ENCODE measurements at regions not wholly inside any gene's neighbourhood (a gene's known extent, or its start where the extent isn't known, plus 50 kb on each side); places are given as distances from the start of the nearest gene placed in this dataset.

DNA sequence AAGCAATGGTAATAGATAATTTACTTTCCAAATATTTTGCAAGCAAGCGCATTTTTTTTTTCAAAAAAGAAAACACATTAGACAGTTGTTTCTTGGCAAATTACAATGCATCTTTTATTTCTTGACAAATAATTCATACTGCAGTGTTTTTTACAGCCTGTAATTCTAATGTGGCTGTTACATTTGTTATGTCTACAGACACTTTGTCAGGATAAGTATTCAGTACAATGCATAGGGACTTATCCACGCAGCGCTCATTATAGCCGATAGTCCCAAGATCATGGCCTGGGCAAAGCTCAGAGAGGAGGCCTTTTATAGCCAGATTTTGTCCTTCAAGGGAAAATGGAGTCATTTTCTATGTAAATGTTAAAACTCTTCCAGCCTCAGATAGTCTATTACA lies 123.0 kb upstream of the FANCL start:
- Histone ChIP-seq H3K36me3 (no peaks in the 10 kb centered on the region), H3K27me3 (ENCODE audit: low read depth) (no peaks in the 10 kb centered on the region), H3K4me1 (no peaks in the 10 kb centered on the region), H3K4me3 (no peak overlapping the region), H3K9me3 (no peaks in the 10 kb centered on the region), H3K27ac (no peak overlapping the region)
- TF ChIP-seq, protein P1, sequence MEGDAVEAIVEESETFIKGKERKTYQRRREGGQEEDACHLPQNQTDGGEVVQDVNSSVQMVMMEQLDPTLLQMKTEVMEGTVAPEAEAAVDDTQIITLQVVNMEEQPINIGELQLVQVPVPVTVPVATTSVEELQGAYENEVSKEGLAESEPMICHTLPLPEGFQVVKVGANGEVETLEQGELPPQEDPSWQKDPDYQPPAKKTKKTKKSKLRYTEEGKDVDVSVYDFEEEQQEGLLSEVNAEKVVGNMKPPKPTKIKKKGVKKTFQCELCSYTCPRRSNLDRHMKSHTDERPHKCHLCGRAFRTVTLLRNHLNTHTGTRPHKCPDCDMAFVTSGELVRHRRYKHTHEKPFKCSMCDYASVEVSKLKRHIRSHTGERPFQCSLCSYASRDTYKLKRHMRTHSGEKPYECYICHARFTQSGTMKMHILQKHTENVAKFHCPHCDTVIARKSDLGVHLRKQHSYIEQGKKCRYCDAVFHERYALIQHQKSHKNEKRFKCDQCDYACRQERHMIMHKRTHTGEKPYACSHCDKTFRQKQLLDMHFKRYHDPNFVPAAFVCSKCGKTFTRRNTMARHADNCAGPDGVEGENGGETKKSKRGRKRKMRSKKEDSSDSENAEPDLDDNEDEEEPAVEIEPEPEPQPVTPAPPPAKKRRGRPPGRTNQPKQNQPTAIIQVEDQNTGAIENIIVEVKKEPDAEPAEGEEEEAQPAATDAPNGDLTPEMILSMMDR (IDR thresholded peaks at IDR 0.05), result no peak
- DNase-seq (no peak), ATAC-seq (no peak)
- intact Hi-C loops (cut with DNase I), result no loop called here

DNA sequence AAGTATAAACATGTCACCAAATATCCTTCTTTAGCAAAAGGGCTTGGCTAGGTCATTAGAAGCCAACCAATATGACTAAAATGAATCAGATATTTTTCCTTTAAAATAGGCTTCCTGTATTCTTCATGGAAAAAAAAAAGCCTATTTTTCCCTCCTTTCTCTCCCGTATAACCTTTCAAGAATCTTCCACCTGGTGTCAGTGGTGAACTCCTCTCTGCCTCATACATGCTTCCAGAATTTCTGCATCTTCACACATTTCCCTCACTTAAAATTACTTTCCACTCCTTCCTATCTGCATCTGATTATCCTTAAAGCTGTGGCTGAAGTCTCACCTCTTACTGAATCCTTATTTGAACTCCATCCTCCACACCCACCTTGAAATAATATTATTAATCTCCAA lies 116.9 kb upstream of the FANCL start:
- Histone ChIP-seq H3K27ac (no peak overlapping the region), H3K27me3 (ENCODE audit: low read depth) (no peaks in the 10 kb centered on the region), H3K36me3 (no peaks in the 10 kb centered on the region), H3K4me1 (no peaks in the 10 kb centered on the region), H3K9me3 (no peaks in the 10 kb centered on the region), H3K4me3 (no peak overlapping the region)
- TF ChIP-seq, protein P1 (IDR thresholded peaks at IDR 0.05), result no peak
- intact Hi-C loops (cut with DNase I), result no loop called here
- ATAC-seq (no peak), DNase-seq (no peak)

DNA sequence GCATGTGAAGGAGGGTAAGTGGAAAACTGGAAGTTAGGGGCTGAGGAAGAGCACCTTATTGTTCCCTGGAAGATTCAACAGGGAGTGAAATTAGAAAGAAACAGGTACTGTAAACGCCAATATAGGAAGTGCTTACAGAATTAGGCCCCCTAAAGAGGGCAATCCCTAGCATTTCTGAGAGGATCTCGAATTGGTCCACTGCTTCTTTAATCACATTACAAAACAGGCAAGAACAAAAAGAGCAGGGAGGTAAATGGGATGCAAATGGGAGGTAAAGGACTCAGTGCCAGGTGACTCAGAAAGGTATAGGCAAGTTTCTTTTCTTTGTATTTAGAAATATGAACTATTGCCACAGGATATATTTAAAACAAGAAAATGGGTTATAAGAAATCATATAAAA lies 116.4 kb upstream of the FANCL start:
- ATAC-seq, result no peak
- no peaks in the 10 kb centered on the region for H3K27me3 ChIP-seq (ENCODE audit: low read depth)
- TF ChIP-seq, protein P1 (IDR thresholded peaks at IDR 0.05), result no peak
- no peaks in the 10 kb centered on the region for H3K36me3 ChIP-seq
- no peak for DNase-seq
- no peak overlapping the region for H3K4me3 ChIP-seq
- no peak overlapping the region for H3K27ac ChIP-seq
- H3K4me1 ChIP-seq, result no peaks in the 10 kb centered on the region
- no peaks in the 10 kb centered on the region for H3K9me3 ChIP-seq
- intact Hi-C loops (cut with DNase I), result no loop called here

DNA sequence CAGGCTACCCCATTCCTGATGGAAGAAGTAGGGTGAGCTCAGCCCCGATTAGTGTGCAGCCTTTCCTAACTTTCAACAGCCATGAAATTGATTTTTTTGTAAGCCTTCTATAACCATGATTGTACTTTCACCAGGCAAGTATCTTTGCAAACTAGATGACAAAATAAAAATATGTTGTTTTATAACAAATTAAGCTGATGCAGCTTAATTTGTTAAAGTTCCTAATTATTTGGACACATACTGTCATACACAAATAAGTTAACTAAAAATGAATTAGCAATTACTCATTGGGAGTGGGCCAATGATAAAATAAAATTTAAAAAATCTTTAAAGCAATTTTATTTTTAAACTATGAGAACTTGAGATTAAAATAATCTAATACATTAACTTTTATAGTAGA lies 113.1 kb upstream of the FANCL start:
- H3K4me3 ChIP-seq, result no peak overlapping the region
- H3K27ac ChIP-seq, result no peak overlapping the region
- no peaks in the 10 kb centered on the region for H3K9me3 ChIP-seq
- TF ChIP-seq, protein P1 (IDR thresholded peaks at IDR 0.05), result no peak
- no peaks in the 10 kb centered on the region for H3K36me3 ChIP-seq
- DNase-seq, result no peak
- intact Hi-C loops (cut with DNase I), result no loop called here
- no peaks in the 10 kb centered on the region for H3K4me1 ChIP-seq
- H3K27me3 ChIP-seq (ENCODE audit: low read depth), result no peaks in the 10 kb centered on the region
- ATAC-seq, result no peak

DNA sequence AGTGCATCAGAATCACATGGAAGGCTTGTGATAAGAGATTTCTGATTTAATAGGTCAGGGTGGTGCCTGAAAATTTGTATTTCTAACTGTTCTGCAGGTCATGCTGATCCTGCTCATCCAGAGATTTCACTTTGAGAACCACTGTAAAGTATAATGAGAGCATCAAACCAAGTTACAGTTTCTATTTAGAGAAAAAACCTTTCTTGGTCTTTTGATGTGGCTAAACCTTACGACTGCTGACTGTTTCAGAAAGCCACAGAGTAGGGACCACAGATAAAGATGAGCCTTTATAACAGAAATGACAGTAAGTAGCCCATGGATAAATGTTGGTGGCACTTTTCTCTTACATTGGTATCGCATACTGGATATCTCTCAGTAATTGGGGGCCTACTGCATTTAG lies 109.4 kb upstream of the FANCL start:
- intact Hi-C loops (cut with DNase I), result no loop called here
- TF ChIP-seq, protein P1 (IDR thresholded peaks at IDR 0.05), result no peak
- no peaks in the 10 kb centered on the region for H3K4me1 ChIP-seq
- no peaks in the 10 kb centered on the region for H3K27me3 ChIP-seq (ENCODE audit: low read depth)
- H3K36me3 ChIP-seq, result no peaks in the 10 kb centered on the region
- H3K9me3 ChIP-seq, result no peaks in the 10 kb centered on the region
- H3K27ac ChIP-seq, result no peak overlapping the region
- DNase-seq (no peak), ATAC-seq (no peak)
- H3K4me3 ChIP-seq, result no peak overlapping the region

DNA sequence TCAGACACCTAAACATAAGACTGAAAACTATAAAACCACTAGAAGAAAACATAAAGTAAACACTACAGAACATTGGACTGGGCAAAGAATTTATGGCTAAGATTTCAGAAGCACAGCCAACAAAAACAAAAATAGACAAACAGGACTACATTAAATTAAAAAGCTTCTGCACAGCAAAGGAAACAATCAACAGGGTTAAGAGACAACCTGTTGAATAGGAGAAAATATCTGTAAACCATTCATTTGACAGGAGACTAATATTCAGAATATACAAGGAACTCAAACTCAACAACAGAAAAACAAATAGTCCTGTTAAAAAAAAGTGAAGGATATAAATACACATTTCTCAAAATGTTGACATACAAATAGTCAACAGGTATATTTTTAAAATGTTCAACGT lies 106.7 kb upstream of the FANCL start:
- Histone ChIP-seq H3K4me1 (no peaks in the 10 kb centered on the region), H3K27ac (no peak overlapping the region), H3K9me3 (no peaks in the 10 kb centered on the region), H3K27me3 (ENCODE audit: low read depth) (no peaks in the 10 kb centered on the region), H3K36me3 (no peaks in the 10 kb centered on the region), H3K4me3 (no peak overlapping the region)
- ATAC-seq (no peak), DNase-seq (no peak)
- TF ChIP-seq, protein P1 (IDR thresholded peaks at IDR 0.05), result no peak
- intact Hi-C loops (cut with DNase I), result no loop called here
